NCI-H1436 (cell line): ENCODE measurements at regions not wholly inside any gene's neighbourhood (a gene's known extent, or its start where the extent isn't known, plus 50 kb on each side); places are given as distances from the start of the nearest gene placed in this dataset.
"Not testable (repeated sequence)": the region's sequence is repeated elsewhere in the genome, so short reads cannot be mapped to it uniquely, and the experiment has no call there.

Experiments
- DNase-seq: peaks from one replicate; lab custom pipeline; 2025; lab: John Stamatoyannopoulos, UW

DNA sequence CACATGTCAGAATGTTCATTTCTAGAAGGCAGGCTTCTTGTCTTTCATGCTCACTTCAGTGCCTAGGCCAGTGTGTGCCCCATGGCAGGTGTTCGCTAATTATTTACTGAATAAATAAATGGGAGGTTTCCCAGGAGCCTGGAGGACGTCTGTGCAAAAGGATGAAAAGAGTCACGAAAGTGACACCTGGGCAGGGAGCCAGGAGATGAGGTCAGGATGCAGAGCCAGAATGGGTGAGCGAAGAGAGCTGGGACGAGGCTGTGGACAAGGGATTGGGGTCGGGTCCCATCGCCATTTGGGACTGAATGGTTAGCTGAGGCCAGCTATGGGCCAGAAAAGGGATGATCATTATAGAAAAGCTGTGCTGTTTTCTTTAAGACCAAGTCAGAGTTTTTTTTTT lies 560.4 kb downstream of the TBC1D22A start:
- DNase-seq: peak; percentile 13

DNA sequence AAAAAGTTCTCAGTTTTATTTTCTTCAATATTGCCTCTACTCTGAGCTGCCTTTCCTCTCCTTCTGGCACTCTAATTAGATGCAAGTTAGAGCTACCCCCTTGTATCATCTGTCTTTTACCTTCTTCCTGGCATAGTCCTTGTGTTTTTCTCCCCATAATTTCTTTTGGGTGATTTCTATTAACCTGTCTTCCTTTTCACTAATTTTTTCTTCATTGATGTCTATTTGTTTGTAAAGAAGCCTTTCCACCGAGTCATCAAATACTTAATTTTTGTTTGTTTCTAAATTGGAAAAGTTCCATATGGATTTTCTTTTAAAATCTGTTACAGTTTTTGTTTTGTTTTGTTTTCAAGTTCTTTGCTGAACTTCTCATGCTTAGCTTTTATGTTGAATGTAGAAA lies 558.1 kb downstream of the TBC1D22A start:
- DNase-seq: no peak

DNA sequence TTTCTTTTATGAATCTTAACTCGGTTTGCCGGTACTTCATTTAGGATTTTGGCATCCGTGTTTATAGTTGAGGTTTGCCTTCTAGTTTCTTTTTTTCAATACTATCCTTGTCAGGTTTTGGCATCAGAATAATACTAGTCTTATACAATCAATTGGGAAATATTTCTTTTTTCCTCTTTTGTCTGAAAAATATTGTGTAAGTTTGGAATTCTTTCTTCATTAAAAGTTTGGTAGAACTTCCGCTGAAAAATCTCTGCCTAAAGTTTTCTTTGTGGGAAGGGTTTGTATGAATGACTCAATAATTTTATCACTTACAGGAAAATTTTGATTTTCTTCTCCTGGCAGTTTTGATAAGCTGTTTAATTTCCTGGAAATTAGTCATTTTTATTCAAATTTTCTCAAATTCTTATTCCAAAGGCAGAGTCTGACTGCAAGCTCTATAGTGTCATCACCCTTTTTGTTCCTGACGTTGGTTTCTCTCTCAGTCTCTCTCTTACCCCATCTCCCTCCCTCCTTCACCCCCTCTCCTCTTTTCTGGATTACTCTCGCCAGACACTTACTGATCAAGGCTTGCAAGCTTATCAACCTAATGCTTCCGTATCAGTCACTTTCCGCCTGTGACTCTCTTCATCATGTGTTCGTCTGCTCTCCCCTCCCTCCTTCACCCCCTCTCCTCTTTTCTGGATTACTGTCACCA lies 555.7 kb downstream of the TBC1D22A start:
- no peak for DNase-seq

DNA sequence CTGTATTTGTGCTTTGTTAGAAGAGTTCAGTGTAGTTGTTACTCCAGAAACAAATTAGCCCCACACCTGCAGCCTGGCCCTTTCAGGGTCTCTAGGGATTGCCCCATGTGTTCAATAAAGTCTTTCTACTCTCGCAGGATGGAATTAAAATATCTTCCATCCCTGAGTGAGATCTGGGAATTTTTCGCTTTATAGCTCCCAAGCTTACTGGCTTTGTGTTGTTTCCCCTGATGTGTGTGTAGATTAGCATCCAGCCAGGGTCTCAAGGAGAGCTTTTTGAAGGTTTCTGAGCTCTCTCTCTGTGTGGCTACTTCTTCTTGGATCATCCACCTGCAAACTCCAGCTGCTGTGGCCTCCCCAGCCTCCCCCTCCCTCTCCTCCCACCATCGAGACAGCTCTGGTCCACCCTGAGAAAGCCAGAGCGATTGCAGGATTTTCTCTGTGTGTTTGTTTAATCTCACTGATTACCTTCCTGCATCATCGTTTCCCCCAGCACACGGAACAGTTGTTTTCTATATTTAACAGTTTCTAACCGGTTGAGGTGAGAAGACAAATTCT lies 553.5 kb downstream of the TBC1D22A start:
- DNase-seq: no peak

DNA sequence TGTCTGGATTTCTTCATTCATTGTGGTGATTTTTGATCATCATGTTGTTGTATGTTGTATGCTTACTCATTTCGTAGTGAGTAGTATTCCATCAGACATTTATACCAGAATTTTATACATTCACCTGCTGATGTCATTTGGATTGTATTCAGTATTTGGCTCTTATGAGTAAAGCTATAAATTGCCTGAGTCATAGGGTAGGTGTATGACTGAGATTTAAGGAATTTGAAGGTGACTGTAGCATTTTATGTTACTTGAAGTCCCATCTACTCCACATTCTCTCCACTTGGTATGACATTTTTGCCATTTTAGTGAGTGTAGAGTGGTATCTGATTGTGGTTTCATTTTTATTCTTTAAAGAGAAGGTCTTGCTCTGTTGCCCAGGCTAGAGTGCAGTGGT lies 548.2 kb downstream of the TBC1D22A start:
- DNase-seq: no peak

DNA sequence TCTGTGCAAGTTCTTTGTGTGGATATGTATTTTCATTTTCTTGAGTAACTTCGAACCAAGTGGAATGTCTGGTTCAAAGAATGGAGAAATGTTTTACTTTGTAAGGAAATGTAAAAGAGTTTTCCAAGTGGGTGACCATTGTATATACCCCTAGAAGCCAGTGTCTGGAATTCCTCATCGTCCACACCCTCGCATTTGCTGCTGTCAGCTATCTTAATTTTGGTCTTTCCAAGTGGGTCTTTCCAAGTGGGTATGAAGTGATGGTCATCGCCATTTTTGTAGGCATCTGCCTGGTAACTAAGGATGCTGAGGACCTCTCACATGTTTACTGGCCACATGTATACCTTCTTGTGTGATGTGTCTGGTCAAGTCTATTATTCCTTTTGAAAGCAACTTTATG lies 547.5 kb downstream of the TBC1D22A start:
- DNase-seq: no peak

DNA sequence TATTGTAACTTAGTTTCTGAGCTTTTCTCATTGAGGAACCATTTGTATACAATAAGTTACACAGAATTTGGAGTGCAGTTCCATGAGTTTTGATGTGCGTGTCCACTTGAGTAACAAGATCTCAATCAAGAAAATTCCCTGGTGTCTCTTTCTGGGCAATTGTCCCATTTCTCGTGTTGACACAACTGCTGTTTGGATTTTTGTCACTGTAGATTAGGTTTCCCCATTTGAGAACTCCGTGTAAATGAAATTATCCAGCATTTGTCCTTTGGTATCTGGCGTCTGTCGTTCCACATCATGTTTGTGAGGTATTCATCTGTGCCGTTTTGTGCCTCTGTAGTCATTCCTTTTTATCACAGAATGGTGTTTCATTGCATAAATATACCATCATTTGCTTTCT lies 547.0 kb downstream of the TBC1D22A start:
- no peak for DNase-seq

DNA sequence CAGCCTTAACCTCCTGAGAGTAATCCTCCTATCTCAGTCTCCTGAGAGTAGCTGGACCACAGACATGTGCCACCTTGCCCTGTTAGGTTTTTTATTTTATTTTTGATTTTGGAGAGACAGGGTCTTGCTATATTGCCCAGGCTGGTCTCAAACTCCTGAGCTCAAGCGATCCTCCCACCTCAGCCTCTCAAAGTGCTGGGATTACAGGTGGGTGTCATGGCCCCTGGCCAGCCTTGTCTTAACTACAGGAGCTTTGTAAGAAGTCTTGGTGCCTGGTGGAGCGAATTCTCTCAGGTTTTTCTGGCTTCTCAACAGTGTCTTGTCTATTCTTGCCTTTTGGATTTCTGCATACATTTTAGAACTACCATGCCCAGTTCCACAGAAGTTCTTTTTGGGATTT lies 546.4 kb downstream of the TBC1D22A start:
- no peak for DNase-seq

DNA sequence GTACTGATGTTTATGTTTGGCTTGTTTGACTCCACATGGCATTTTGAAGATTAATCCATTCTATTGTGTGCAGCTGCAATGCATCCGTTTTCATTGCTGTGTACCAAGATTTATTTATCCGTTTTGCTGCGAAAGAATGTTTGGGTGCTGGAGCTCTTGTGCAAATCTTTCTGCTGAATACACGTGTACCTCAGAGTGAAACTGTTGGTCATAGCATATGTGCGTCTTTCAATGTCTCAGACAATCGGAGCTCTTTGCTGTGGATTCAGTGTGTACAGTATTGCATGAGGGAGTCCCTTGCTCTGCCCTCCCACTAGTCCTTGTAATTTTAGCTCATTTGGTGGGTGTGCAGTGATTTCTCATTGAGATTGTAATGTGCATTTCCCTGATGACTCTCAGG lies 545.4 kb downstream of the TBC1D22A start:
- DNase-seq: no peak

DNA sequence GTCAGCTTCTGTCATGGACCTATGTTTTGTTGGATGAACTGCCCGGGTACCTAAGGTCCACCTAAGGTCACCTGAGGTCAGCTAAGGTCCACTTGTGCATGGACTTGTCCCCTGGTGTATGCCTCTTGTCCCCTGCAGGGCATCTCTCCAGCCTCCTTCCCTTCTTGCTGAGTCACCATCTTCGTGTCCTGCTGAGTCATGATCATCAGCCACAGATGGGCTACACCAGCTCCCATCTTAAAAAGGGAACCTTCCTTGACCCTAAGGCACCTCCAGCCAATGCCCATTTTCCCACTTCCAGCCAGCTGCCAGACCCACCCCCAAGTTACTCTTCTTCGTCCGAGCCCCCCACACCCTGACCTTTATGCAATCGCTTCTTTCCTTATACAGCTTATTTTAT lies 544.9 kb downstream of the TBC1D22A start:
- DNase-seq: no peak

DNA sequence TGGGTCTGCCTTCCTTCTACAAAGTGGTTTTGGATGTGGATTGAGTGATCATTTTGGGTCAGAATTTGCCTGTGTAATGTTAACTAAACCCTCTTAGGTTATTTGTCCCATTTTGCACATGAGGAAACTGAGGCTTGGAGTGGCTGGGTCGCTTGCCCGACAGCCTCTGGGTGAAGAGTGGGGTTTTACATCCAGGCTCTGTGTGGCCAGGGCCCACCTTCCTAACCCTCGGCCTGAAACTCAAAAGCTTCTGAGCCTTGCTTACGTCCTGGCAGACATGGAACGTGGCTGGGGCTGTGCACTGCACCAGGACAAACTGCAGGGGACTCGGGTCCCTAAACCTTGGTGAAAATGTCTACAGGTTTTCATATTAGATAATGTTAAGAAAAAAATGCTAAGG lies 542.4 kb downstream of the TBC1D22A start:
- no peak for DNase-seq

DNA sequence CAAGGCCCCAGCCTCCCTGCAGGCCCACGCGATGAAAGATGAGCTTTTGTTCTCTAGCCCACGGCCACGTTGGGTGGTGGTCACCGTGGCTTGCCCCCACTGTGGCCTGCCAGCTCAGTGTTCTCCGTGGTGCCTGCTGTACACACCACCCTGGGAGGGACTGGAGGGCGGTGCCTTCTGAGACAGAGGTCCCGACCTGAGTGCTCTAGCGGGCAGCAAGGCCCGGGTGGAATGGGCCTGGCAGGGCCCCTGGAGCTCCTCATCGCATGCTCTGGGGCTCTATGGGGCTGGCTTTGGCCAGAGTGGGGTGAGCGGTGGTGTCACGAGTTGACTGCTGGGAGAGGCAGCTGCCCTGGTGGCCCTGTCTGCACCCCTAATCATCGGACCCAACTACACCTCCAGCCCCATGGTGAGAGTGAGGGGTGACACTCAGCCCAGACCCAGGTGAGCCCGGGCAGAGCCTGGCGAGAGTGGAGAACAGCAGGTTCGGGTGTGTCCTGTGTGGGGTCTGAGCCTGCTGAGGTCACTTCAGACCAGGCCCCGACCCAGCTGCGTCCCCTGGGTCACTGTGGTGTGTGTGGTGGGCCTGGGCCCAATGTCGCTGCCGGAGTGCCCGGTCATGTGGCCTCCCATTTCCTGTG lies 541.9 kb downstream of the TBC1D22A start:
- DNase-seq: no peak

DNA sequence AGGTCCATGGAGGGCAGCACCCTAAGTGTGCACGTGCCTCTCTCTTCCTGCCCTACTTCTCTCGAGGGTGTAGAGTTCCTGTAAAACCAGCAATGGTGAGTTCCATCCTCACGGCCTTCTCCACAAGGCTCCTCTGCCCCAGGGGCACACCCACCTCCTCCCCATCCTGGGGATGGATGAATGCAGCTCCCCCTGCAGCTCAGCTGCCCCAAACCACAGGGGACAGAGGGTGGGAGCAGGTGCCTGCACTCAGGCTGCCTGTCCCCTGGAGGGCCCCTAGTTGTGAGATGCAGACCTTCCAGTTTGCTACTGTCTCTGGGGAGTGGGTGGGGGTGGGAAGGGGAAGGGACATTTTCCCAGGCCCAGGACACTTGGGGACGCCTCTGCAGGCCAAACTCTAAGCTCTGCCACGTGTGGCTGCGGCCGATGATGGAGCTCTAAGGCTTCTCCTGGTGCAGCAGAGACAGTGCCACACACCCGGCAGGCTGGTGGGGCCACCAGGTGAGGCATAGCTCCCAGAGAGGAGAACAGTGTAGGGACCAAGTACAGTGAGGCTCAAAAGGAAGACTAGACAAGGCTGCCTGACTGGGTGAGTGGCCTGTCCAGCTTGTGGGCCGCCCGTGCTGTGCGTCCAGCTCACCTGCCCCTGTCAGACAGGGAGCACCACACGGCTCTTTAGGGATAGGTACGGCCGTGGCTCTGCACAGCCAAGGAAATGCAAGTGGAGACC lies 540.9 kb downstream of the TBC1D22A start:
- no peak for DNase-seq

DNA sequence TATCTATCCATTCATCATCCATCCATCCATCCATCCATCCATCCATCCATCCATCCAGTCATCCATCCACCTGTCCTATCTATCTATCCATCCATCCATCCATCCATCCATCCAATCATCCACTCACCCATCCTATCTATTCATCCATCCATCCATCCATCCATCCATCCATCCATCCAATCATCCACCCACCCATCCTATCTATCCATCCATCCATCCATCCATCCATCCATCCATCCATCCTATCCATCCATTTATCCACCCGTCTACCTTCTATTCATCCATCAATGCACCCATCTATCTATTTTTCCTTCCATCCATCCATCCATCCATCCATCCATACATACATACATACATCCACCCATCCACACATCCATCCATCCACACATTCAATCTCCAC lies 540.1 kb downstream of the TBC1D22A start:
- not testable (repeated sequence) for DNase-seq

DNA sequence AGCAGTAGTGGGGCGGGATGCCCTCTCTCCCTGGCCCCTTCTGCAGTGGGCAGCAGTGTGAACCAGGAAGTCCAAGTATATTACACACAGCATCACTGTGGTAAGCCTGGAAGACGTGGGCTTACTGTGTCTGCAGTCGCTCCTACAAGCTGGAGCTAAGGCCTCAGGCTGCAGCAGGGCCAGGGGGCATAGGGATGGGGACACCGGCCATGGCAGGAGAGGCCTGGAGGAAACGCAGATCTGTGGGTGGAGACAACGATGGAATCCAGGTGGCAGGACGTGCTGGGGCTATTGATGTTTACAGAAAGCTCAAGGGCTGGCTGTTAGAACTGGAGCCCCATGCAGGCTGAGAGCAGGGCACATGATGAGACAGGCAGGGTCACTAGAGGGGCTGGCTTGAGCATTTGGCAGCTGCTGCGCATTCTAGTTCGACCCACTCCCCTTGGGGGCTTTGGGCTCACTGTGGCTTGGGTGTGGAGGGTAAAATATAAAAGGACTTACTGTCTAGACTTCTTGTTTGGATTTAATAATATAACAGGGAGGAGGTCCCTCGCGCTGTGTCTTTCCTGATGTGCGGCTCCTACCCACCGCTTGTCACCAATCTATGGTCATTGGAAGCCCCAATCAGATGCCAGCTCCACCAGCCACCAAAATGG lies 539.5 kb downstream of the TBC1D22A start:
- no peak for DNase-seq

DNA sequence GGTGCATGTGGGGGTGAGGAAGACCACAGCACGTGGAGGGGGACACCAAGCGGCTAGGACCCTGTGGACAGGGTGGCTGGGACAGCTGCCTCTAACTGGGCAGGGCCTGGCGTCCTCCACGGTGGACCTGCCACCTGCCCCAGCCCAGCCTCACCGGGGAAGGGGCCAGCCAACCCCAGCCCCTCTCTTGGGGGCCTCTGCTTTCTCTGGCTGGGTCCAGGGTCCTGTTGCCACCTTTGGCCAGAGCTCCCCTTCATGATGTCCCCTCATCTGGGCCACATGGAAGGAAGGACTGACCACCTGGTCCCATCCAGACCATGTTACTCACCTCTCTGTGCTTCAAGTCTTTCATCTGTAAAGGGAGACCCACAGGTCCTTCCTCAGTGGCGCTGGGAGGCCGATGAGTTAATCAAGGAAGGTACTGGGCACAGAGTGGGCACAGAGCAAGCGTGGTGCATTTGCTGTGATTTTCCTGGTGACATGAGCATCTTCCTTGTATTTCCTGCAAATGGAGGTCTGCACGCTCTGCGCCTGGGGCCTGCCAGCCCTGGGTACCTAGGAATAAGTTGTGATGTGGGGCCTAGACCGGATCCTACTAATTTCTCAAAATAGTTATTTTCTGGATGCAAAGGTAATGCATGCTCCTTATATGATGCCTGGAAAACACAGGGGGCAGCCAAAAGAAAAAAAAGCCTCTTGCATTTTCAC lies 538.4 kb downstream of the TBC1D22A start:
- no peak for DNase-seq

DNA sequence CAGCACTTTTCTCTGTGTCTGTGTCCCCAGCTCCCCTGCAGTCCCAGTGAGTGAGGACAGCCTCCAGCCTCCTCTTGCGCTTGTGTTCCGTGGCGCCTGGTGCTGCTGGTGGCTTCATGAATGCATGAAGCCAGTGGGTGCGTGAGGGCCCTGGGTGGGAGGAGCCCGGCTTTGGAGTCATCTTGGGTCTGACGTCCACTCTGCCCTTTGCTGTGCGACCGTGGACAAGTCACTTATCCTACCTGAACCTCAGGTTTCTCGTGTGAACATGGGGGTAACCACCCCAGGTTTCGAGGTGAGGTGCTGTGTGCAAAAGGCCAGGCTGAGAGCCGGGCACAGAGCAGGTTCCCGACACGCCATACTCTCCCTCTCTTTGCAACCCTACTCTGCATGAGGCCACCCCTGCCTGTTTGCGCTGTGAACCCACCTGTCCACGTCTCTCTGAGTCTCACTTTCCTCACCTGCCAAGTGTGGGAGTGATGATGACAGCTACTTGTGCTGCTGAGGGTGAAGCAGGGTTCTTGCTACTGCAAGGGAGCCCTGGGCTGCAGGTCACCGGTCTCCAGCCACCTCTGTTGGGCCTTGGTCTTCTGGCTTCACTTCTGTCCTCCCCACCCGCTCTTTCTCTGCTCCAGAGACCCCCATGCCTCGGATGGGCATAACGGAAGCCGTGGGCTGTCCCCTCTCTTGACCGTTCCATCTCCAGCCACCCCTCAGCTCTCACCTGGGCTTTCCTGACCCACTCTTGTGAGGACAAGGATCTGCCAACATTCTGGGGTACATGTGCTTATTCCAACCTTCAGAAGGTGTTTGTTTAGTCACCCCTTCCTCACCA lies 537.6 kb downstream of the TBC1D22A start:
- DNase-seq: no peak

DNA sequence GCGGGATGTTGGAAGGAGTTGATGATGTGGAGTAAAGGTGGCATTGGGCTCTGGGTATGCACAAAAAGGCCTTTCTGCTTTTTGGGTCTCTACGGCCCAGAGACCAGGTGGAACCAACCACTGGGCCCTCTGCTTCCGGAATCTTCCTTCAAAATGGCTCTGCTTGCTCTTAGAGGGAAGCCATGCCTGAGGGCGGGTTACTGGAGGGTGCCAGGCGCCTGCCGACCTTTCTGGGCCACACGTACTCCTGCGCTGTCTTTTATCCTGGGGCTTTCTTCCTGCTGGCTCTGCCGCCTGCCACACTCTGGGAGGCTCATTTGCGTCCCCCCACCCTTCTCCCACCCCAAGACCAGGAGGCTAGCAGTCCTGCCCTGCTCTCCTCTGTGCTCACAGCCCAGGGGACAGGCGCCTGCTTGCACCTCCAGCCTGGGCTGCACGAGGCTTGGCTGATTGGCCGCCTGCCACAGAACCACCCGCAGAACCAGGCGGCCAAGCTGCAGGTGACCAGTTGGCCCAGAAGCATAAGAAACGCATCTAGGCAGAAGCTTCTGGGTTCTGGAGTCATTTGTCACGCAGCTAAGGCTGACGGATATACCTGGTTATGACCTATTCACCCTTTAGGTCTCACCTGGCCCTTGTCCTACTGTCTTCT lies 536.9 kb downstream of the TBC1D22A start:
- no peak for DNase-seq

DNA sequence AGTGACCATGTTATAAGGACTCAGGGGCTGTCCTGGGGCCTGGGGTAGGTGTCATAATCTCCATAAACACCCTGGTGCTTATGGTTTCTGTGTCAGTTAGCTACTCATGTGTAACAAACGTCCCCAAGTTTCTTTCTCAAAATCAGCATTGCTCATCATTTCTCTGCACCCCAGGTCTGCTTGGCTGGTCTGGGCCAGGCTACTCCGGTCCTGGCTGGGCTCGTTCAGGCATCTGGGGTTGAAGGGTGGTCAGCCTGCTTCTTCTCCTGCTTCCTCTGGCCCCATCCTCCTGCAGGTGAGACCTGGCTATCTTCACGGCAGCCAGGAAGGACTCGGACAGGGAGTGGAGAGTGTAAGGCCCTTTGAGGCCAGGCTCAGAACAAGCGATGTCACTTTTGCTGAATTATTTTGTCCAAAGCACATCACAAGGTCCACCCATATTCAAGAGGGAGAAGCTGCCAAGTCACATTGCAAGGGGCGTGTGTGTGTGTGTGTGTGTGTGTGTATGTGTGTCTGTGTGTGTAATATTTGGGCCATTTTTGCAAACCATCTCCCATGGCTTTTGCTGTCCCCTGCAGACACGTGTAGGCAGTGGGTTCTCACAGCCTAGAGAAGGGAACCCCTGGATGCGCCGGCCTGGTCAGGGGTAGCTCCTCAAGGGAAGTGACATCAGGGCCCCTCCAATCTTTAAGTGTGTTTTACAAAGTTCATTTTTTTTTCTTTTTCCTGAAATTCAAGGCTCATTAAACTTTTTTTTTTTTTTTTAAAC lies 535.8 kb downstream of the TBC1D22A start:
- DNase-seq: no peak
